K562 (cell line): ENCODE measurements at regions not wholly inside any gene's neighbourhood (a gene's known extent, or its start where the extent isn't known, plus 50 kb on each side); places are given as distances from the start of the nearest gene placed in this dataset.

Experiments used
- ATAC-seq: fragments of 200-7000 bp; cut with Tn5 transposase; 3 replicates; pipeline ENCODE4 v1.9.1; 2020; ENCODE audit warnings: moderate library complexity
- BruUV-seq: library from RNA; stranded (reverse); fragments of 400-500 nt; replicated peaks from 2 replicates; lab custom pipeline; 2021; lab: Mats Ljungman, UMichigan
- CTCF ChIA-PET: fragments of 300-600 bp; formaldehyde crosslinking; extraction: SDS; loops from one replicate; lab custom pipeline; 2021; ENCODE audit warnings: low intra/inter-chr PET ratio; lab: Yijun Ruan, JAX
- POLR2A ChIA-PET: fragments of 300-600, 350-650 bp; sonication (Branson Sonifier 250); formaldehyde crosslinking; extraction: SDS; loops from one replicate; lab custom pipeline; 2021; ENCODE audit warnings: antibody characterized with exemption, inconsistent platforms; lab: Yijun Ruan, JAX
- DNase-seq, 4 experiments: peaks; one replicate each; pipeline versions ENCODE4 v3.0.0 to v3.0.0-alpha.2; 2011 to 2018; ENCODE audit warnings: low spot score in 3 of 4, mixed read lengths in 3 of 4; ENCODE audit errors: extremely low read depth in 1 of 4
- FAIRE-seq: peaks from 2 replicates; lab custom pipeline; 2011; peaks lifted over from hg19 to GRCh38; lab: Jason Lieb, UNC
- H2AFZ ChIP-seq: 2 replicates; pipeline ENCODE4 v1.6.0; 2011; ENCODE audit warnings: low read depth, low read length, control low read depth, inconsistent platforms
- H3K27ac ChIP-seq: fragments of 200-600 bp; 3 replicates; pipeline ENCODE4 v1.8.0; 2011; ENCODE audit warnings: low read depth, mild to moderate bottlenecking, control low read depth, inconsistent platforms, low read length, moderate library complexity, mixed read lengths; ENCODE audit errors: extremely low read depth
- H3K27me3 ChIP-seq, 2 experiments: fragments of 300-600 bp in 1 of 2; 2 replicates in 1 of 2; 3 replicates in 1 of 2; pipeline versions ENCODE4 v1.6.0 to v1.8.0; 2011; ENCODE audit warnings: inconsistent platforms in 2 of 2, low read length in 2 of 2, mild to moderate bottlenecking in 1 of 2, mixed read lengths in 1 of 2, moderate library complexity in 1 of 2; ENCODE audit not compliant: control insufficient read depth in 2 of 2, insufficient read depth in 2 of 2
- H3K36me3 ChIP-seq: fragments of 300-600 bp; 3 replicates; pipeline ENCODE4 v1.8.0; 2011; ENCODE audit warnings: mild to moderate bottlenecking, low read length, inconsistent platforms; ENCODE audit not compliant: control insufficient read depth, insufficient read depth
- H3K4me1 ChIP-seq, 2 experiments: fragments of 200-600 bp in 1 of 2; replicated peaks in 1 of 2; 2 replicates in 1 of 2; 3 replicates in 1 of 2; pipeline versions ENCODE4 v1.5.1 to v1.8.0; 2011; ENCODE audit warnings: inconsistent platforms in 2 of 2, low read length in 2 of 2, mild to moderate bottlenecking in 1 of 2, mixed read lengths in 1 of 2, moderate library complexity in 1 of 2; ENCODE audit not compliant: control insufficient read depth in 2 of 2, insufficient read depth in 2 of 2
- H3K4me2 ChIP-seq: 2 replicates; pipeline ENCODE4 v1.6.1; 2011; ENCODE audit warnings: low read length, control low read depth, inconsistent platforms, mixed read lengths; ENCODE audit not compliant: insufficient read depth
- H3K4me3 ChIP-seq: fragments of 200-600 bp; sonication (generic), shearing (Covaris generic); 2 replicates; pipeline ENCODE4 v1.5.1; 2016; ENCODE audit warnings: control low read depth, inconsistent platforms
- H3K79me2 ChIP-seq: fragments of 200-600 bp; 3 replicates; pipeline ENCODE4 v1.8.0; 2011; ENCODE audit warnings: low read length, inconsistent platforms; ENCODE audit not compliant: control insufficient read depth, insufficient read depth
- H3K9ac ChIP-seq, 2 experiments: 2 replicates each; pipeline versions ENCODE4 v1.6.0 to v1.6.1; 2011; ENCODE audit warnings: low read depth in 2 of 2, low read length in 2 of 2, control low read depth in 1 of 2, inconsistent platforms in 1 of 2, mild to moderate bottlenecking in 1 of 2, mixed read lengths in 1 of 2; ENCODE audit not compliant: insufficient read depth in 1 of 2
- H3K9me1 ChIP-seq: one replicate; pipeline ENCODE4 v1.6.0; 2011; ENCODE audit warnings: inconsistent platforms, mild to moderate bottlenecking, low read length, moderate library complexity; ENCODE audit not compliant: control insufficient read depth, insufficient read depth
- H3K9me3 ChIP-seq: replicated peaks from 2 replicates; pipeline ENCODE4 v1.5.1; 2011; ENCODE audit warnings: low read depth, low read length, inconsistent platforms; ENCODE audit not compliant: control insufficient read depth, insufficient read depth
- H4K20me1 ChIP-seq: replicated peaks from 2 replicates; pipeline ENCODE4 v1.6.1; 2011; ENCODE audit warnings: low read length, inconsistent platforms, mixed read lengths; ENCODE audit not compliant: control insufficient read depth, insufficient read depth
- ARNT ChIP-seq, 2 experiments: fragments of 450-650 bp; IDR thresholded peaks; 2 replicates each; pipeline ENCODE4 v1.6.1; 2016; ENCODE audit warnings: mild to moderate bottlenecking in 1 of 2
- WGBS: fragments of 100-300 bp; shearing (Covaris generic); methylation state at CpG from one replicate; pipeline ENCODE4 v1.1.6; 2016; ENCODE audit warnings: low coverage, mixed read lengths; ENCODE audit not compliant: insufficient coverage; ENCODE audit errors: missing lambda C conversion rate; 5-methylcytosine and 5-hydroxymethylcytosine counted together
- in situ Hi-C: fragments of 300-500 bp; cut with MboI; formaldehyde crosslinking; loops from 4 replicates; pipeline ENCODE4 v1.15.0; 2018; ENCODE audit warnings: inconsistent platforms, mixed read lengths
- intact Hi-C: fragments of 100-400 bp; cut with micrococcal nuclease; formaldehyde crosslinking; loops from 2 replicates; pipeline ENCODE4 v1.14.2; 2022
- TF ChIP-seq, protein P1 (sequence below): sonication (generic); formaldehyde crosslinking; IDR thresholded peaks from 2 replicates; pipeline ENCODE4 v1.8.0; 2022; ENCODE audit warnings: missing genetic modification reagents, mild to moderate bottlenecking, borderline replicate concordance

DNA sequence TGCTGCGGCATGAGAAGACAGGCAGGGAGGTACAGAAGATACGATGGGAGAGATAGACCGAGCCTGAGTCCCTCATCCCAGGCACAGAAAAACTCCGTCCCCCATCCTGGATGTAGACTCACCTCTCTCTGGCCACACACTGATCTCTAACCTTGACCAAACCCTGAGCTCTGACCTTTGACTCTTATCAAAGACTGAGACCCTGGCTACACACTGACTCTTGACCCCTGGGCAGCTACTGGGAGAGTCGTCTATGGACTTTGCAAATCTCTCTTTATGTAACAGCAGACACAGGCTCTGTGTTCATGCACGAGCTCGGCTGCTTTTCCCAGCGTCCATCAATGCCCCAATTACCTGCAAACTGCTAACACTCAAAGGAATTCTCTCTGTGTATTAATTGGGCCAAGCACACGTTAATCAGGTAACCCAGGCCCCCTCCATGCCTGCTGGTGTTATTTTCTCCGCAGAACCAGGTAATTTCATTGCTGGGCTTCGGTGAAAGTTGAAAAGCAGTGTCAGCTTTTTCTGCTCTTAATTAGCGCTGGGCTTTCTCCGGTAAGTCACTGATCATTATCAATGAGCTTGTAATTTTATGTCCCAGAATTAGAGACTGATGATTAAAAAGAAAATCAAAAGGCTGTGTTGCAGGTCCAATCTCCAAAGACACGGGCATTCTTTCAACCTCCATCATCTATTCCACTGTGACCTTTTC lies 179.4 kb upstream of the NLRP1 start (continued):
- TF ChIP-seq, protein P1, sequence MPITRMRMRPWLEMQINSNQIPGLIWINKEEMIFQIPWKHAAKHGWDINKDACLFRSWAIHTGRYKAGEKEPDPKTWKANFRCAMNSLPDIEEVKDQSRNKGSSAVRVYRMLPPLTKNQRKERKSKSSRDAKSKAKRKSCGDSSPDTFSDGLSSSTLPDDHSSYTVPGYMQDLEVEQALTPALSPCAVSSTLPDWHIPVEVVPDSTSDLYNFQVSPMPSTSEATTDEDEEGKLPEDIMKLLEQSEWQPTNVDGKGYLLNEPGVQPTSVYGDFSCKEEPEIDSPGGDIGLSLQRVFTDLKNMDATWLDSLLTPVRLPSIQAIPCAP (CRISPR knock-in tag), result no peak

DNA sequence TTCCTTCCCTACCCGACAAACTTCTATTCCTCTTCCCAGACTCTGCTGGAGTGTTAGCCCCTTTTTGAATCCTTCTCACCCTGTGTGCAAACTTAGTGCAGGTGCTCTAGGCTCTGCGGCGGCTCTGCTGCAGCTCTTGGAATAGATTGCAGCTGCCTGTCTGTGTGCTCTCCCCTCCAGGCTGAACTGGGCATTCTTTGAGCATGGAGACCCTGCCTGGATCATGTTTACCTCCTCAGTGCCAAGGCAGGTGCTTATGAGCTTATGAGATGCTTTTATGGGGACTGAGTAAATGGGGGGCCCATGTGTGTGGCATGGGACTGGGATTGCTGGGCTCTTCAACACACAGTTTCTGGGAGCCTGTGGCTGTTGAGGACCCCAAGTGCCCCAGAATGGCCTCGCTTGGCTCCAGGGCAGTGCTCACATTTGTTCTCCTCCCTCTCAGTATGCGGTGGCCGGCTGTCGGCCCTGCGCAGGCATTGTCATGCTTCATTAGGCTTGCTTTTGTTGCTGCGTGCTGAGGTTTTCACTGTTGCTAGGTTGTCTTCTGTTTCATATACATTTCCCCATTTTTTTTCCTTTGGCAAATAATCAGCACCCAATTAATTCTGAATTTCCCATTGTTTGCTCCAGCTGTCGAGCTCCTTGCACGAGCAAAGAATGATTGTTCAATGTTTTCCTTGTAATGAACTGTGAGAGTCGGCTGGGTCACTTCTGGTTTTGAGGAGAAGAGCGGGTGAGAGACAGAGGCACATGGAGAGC lies 185.5 kb upstream of the NLRP1 start:
- ATAC-seq, result no peak
- H3K79me2 ChIP-seq, result no peaks in the 10 kb centered on the region
- H3K9me1 ChIP-seq, result no peaks in the 10 kb centered on the region
- H3K4me1 ChIP-seq, result no peaks in the 10 kb centered on the region
- 0 out of 2 replicates have a peak, but pooled peaks cover under 1% of the 10 kb centered on the region for H4K20me1 ChIP-seq
- no peaks in the 10 kb centered on the region for H3K9me3 ChIP-seq
- H3K27ac ChIP-seq, result no peak overlapping the region
- POLR2A ChIA-PET, result no interaction called here
- CTCF ChIA-PET, result no interaction called here
- no peak for TF ChIP-seq ARNT (IDR thresholded peaks at IDR 0.05)
- H3K27me3 ChIP-seq, result peaks cover 0 to 9% of the 10 kb centered on the region in 2 experiments; a peak in 2 of 5 replicates
- H3K4me2 ChIP-seq, result no peak overlapping the region
- DNase-seq, result no peak
- intact Hi-C loops (no loop called here), in situ Hi-C loops (no loop called here)
- H3K4me3 ChIP-seq, result no peak overlapping the region
- no peak overlapping the region for H2AFZ ChIP-seq
- WGBS, result 0% methylated on average over 6 of the region's 13 CpGs
- no peaks in the 10 kb centered on the region for H3K36me3 ChIP-seq
- no peak overlapping the region for H3K9ac ChIP-seq
- FAIRE-seq, result no peak
- BruUV-seq, result no TSS peak
